Neural cell (in vitro differentiated cells): ENCODE measurements at regions not wholly inside any gene's neighbourhood (a gene's known extent, or its start where the extent isn't known, plus 50 kb on each side); places are given as distances from the start of the nearest gene placed in this dataset.

Experiments used
- EP300 ChIP-seq: fragments of 450-650 bp; conservative IDR thresholded peaks from 2 replicates; pipeline ENCODE4 v1.6.1; 2014; ENCODE audit warnings: antibody characterized with exemption, mild to moderate bottlenecking, moderate library complexity; ENCODE audit not compliant: poor library complexity, severe bottlenecking
- EZH2 ChIP-seq: fragments of 200-600, 300-800 bp; shearing (Covaris generic), sonication (generic); IDR thresholded peaks from 2 replicates; pipeline ENCODE4 v1.6.1; 2014; ENCODE audit warnings: antibody characterized with exemption, low read length, borderline replicate concordance, mild to moderate bottlenecking; ENCODE audit not compliant: insufficient read depth, poor library complexity, severe bottlenecking
- MXI1 ChIP-seq: fragments of 450-650 bp; conservative IDR thresholded peaks from 2 replicates; pipeline ENCODE4 v1.6.1; 2014; ENCODE audit warnings: antibody characterized with exemption, mild to moderate bottlenecking; ENCODE audit not compliant: poor library complexity, severe bottlenecking
- POLR2AphosphoS5 ChIP-seq: IDR thresholded peaks from 2 replicates; pipeline ENCODE4 v1.6.1; 2012
- RAD21 ChIP-seq: fragments of 450-650 bp; conservative IDR thresholded peaks from 2 replicates; pipeline ENCODE4 v1.6.1; 2014; ENCODE audit warnings: antibody characterized with exemption, mild to moderate bottlenecking, moderate library complexity
- TAF1 ChIP-seq: IDR thresholded peaks from 2 replicates; pipeline ENCODE4 v1.6.1; 2012; ENCODE audit warnings: low read depth
- TF ChIP-seq, protein P1 (sequence below): fragments of 450-650 bp; IDR thresholded peaks from 2 replicates; pipeline ENCODE4 v1.5.1; 2014; ENCODE audit warnings: antibody characterized with exemption, mild to moderate bottlenecking, moderate library complexity; ENCODE audit not compliant: poor library complexity, severe bottlenecking
- TF ChIP-seq, protein P2 (sequence below): IDR thresholded peaks from 2 replicates; pipeline ENCODE4 v1.6.1; 2012; ENCODE audit warnings: borderline replicate concordance

DNA sequence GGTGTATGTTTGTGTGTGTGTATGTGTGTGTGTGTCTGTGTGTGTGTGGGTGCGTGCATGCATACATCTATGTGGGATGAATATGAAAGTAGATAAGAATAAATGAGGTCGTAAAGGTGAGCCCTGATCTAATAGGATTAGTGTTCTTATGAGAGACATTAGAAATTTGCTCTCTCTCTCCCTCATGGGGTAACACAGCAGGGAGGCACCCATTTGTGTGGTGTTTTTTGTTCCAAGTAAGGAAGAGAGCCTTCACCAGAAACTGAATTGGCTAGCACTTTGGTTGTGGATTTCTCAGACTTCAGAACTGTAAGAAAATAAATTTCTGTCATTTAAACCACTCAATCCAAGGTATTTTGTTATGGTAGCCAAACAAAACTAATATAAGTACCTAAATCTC lies 353.7 kb upstream of the CHRM2 start:
- no peak for TF ChIP-seq POLR2AphosphoS5
- TF ChIP-seq EZH2, result no peak
- TF ChIP-seq, protein P1, sequence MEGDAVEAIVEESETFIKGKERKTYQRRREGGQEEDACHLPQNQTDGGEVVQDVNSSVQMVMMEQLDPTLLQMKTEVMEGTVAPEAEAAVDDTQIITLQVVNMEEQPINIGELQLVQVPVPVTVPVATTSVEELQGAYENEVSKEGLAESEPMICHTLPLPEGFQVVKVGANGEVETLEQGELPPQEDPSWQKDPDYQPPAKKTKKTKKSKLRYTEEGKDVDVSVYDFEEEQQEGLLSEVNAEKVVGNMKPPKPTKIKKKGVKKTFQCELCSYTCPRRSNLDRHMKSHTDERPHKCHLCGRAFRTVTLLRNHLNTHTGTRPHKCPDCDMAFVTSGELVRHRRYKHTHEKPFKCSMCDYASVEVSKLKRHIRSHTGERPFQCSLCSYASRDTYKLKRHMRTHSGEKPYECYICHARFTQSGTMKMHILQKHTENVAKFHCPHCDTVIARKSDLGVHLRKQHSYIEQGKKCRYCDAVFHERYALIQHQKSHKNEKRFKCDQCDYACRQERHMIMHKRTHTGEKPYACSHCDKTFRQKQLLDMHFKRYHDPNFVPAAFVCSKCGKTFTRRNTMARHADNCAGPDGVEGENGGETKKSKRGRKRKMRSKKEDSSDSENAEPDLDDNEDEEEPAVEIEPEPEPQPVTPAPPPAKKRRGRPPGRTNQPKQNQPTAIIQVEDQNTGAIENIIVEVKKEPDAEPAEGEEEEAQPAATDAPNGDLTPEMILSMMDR, result no peak
- no peak for TF ChIP-seq EP300
- TF ChIP-seq TAF1, result no peak
- no peak for TF ChIP-seq RAD21
- no peak for TF ChIP-seq MXI1
- TF ChIP-seq, protein P2, sequence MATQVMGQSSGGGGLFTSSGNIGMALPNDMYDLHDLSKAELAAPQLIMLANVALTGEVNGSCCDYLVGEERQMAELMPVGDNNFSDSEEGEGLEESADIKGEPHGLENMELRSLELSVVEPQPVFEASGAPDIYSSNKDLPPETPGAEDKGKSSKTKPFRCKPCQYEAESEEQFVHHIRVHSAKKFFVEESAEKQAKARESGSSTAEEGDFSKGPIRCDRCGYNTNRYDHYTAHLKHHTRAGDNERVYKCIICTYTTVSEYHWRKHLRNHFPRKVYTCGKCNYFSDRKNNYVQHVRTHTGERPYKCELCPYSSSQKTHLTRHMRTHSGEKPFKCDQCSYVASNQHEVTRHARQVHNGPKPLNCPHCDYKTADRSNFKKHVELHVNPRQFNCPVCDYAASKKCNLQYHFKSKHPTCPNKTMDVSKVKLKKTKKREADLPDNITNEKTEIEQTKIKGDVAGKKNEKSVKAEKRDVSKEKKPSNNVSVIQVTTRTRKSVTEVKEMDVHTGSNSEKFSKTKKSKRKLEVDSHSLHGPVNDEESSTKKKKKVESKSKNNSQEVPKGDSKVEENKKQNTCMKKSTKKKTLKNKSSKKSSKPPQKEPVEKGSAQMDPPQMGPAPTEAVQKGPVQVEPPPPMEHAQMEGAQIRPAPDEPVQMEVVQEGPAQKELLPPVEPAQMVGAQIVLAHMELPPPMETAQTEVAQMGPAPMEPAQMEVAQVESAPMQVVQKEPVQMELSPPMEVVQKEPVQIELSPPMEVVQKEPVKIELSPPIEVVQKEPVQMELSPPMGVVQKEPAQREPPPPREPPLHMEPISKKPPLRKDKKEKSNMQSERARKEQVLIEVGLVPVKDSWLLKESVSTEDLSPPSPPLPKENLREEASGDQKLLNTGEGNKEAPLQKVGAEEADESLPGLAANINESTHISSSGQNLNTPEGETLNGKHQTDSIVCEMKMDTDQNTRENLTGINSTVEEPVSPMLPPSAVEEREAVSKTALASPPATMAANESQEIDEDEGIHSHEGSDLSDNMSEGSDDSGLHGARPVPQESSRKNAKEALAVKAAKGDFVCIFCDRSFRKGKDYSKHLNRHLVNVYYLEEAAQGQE, result no peak
